ENCODE measurements at regions not wholly inside any gene's neighbourhood (a gene's known extent, or its start where the extent isn't known, plus 50 kb on each side); places are given as distances from the start of the nearest gene placed in this dataset.

DNA sequence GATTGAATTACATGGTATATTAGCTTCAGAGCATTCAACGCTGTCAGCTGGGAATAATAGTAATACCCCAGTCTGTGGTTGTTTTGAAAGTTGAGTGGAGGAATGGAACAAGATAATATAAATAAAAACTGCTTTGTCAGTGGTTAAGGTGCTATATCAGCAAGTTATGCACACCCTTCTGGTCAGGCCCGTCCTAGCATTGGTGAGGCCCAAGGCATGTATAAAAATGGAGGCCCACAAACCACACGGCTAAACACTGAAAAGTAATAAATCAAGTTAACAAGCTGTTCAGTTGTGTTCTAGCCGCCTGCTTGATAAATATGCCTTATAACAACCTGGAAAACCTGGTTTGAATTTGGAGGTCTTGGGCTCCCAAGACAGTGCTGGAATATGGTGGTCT lies 77.4 kb downstream of the PSMG1 start:
- TF ChIP-seq, protein P1, sequence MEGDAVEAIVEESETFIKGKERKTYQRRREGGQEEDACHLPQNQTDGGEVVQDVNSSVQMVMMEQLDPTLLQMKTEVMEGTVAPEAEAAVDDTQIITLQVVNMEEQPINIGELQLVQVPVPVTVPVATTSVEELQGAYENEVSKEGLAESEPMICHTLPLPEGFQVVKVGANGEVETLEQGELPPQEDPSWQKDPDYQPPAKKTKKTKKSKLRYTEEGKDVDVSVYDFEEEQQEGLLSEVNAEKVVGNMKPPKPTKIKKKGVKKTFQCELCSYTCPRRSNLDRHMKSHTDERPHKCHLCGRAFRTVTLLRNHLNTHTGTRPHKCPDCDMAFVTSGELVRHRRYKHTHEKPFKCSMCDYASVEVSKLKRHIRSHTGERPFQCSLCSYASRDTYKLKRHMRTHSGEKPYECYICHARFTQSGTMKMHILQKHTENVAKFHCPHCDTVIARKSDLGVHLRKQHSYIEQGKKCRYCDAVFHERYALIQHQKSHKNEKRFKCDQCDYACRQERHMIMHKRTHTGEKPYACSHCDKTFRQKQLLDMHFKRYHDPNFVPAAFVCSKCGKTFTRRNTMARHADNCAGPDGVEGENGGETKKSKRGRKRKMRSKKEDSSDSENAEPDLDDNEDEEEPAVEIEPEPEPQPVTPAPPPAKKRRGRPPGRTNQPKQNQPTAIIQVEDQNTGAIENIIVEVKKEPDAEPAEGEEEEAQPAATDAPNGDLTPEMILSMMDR (IDR thresholded peaks at IDR 0.05; ENCODE audit: borderline replicate concordance, insufficient read depth, low read depth, low read length): no peak
- no peak overlapping the region for H3K4me3 ChIP-seq (ENCODE audit: low read depth, low read length)

DNA sequence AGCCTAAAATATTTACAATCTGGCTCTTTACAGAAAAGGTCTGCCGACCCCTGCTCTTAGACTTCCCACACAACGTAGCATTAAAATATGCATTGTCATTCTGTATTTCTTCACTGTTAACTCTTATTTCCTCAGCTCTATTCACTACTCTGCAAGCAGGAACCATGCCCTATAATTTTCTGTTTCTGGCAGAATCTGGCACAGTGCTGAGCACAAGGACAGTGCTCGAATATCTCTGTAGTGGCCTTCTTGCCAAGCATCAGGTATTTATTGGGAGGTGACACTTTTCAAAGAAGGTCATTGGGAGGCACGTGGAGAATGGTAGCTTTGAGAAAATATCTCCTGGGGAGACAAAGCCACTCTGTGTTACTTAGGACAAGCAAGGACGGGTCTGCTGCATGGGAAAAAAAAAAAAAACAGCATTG lies 77.9 kb downstream of the PSMG1 start:
- TF ChIP-seq, protein P1 (IDR thresholded peaks at IDR 0.05; ENCODE audit: borderline replicate concordance, insufficient read depth, low read depth, low read length): no peak
- H3K4me3 ChIP-seq (ENCODE audit: low read depth, low read length): no peak overlapping the region

DNA sequence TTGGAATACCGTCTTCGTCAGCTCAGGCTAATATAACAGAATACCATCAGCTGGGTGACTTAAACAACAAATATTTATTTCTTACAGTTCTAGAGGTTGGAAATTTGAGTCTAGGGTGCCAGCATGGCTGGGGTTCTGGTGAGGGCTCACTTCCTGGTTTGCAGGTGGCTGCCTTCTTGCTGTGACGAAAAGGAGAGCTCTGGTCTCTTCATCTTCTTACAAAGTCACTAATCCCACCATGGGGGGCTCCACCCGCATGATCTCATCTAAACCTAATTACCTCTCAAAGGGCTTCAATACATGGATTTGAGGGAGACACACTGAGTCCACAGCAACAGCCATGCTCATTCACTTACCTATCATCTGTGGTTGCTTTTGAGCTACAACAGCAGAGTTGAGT lies 78.3 kb downstream of the PSMG1 start:
- no peak overlapping the region for H3K4me3 ChIP-seq (ENCODE audit: low read depth, low read length)
- TF ChIP-seq, protein P1 (IDR thresholded peaks at IDR 0.05; ENCODE audit: borderline replicate concordance, insufficient read depth, low read depth, low read length): no peak

DNA sequence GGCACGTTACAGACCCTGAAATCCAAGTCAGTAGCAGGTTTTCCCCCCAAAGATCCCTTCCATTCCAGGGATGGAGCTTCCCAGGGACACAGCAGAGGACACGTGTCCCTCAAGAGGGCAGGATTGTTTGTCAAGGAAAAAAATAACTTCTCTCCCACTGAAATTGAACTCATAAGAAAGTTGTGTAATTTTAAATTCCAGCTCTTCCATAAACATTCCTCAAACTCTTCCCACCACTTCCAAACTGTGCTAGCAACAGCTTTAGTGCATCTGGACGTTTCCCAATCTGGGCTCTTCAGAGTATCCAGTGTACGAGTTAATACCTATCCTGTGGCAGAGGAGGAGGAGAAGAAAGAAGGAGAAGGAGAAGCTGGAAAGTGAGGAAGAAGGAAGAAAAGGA lies 79.6 kb downstream of the PSMG1 start:
- H3K4me3 ChIP-seq (ENCODE audit: low read depth, low read length): no peak overlapping the region
- TF ChIP-seq, protein P1 (IDR thresholded peaks at IDR 0.05; ENCODE audit: borderline replicate concordance, insufficient read depth, low read depth, low read length): no peak

DNA sequence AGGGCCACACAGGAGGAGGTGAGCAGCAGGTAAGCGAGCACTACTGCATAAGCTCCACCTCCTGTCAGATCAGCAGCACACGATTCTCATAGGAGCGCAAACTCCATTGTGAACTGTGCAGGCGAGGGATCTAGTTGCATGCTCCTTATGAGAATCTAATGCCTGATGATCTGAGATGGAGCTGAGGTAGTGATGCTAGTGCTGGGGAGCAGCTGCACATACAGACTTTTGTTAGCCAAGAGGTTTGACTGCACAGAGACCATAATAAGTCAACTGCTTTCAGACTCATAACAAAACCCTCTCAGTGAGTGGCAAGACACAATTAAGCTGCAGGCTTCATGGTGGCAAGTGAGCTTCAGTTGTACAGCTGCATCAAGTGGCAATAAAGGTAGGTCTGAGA lies 83.4 kb downstream of the PSMG1 start:
- TF ChIP-seq, protein P1 (IDR thresholded peaks at IDR 0.05; ENCODE audit: borderline replicate concordance, insufficient read depth, low read depth, low read length): no peak
- H3K4me3 ChIP-seq (ENCODE audit: low read depth, low read length): no peak overlapping the region

DNA sequence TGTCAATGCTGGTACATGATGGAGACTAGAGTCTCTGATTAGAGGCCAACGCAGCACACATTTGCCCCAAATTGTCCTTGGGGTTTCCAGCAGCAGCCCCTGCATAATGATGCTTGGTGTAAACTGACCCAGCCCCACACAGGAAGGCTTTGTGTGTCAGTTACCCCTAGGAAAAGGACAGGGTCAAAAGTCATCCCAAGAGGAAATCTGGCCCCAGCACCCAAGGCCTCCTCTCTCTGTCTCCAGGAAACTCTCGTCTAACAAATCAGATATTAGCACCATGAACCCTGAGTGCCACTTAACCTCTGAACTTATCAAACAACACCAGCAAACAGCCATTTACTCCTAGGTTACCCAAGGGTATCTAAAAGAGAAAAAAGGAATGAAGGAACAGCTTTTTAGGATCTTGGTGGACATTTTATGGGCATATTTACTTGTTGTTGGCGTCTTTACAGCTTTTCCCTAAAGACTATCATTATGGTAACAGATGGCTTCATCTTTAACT lies 84.5 kb downstream of the PSMG1 start:
- H3K4me3 ChIP-seq (ENCODE audit: low read depth, low read length): no peak overlapping the region
- TF ChIP-seq, protein P1 (IDR thresholded peaks at IDR 0.05; ENCODE audit: borderline replicate concordance, insufficient read depth, low read depth, low read length): no peak

DNA sequence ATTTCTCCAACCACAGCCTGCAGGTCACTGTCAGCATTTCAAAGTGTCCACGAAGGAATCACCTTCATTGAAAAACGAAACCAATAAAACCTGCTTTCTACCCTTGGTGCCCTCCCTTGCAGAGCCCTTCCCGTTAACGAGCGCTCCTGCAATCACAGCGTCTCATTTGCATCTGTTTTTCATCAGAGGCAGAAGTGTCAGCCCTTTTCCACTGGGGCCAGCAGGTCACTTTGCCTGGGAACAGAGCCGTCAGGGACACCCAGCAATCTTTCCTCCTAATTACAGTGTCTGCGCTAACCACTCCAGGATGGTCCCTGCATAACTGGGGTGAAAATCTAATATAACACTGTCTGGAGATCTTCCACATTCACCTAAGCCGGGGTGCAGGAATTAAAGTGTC lies 85.3 kb downstream of the PSMG1 start:
- no peak overlapping the region for H3K4me3 ChIP-seq (ENCODE audit: low read depth, low read length)
- TF ChIP-seq, protein P1 (IDR thresholded peaks at IDR 0.05; ENCODE audit: borderline replicate concordance, insufficient read depth, low read depth, low read length): no peak

Data from GM12875 (cell line).